ENCODE measurements at regions not wholly inside any gene's neighbourhood (a gene's known extent, or its start where the extent isn't known, plus 50 kb on each side); places are given as distances from the start of the nearest gene placed in this dataset.
A peak's percentile ranks its signal among the peaks of the same experiment; 100 is the strongest.

DNA sequence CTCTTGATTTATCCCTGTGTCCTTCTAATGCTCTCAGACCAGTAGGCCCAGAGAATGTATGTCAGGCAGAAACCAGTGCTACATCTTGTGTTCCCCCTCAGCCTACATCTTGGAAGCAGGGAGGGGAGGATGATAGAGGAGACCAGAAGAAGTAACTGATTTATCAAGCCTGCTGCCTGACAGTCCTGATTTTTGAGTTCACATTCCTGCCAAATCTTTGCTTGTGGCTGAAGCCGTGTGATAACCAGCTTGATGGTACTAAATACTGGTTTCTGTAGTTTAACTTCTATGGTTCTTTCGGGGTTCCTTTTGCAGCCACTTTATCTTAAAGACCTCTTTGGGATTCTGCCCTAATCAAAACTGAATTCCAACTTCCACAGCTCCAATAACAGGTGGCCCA, 59.7 kb upstream of the WDR26 start:
- Histone ChIP-seq H3K27me3 (replicated peaks in 1 of 7) (no peaks in the 10 kb centered on the region), H3K9me3 (peaks cover 0 to 7% (median 3%) of the 10 kb centered on the region in 8 donors), H3K27ac (no peak overlapping the region), H3K36me3 (no peaks in the 10 kb centered on the region), H3K4me1 (peaks cover 9 to 25% (median 20%) of the 10 kb centered on the region in 6 donors), H3K4me3 (no peak overlapping the region)
- WGBS, 5 donors: 89 to 97% (median 93%) methylated on average over 2 of the region's 2 CpGs
- intact Hi-C loops (cut with DNase I; ENCODE audit: low total_unique reads): no loop called here
- TF ChIP-seq, protein P1, sequence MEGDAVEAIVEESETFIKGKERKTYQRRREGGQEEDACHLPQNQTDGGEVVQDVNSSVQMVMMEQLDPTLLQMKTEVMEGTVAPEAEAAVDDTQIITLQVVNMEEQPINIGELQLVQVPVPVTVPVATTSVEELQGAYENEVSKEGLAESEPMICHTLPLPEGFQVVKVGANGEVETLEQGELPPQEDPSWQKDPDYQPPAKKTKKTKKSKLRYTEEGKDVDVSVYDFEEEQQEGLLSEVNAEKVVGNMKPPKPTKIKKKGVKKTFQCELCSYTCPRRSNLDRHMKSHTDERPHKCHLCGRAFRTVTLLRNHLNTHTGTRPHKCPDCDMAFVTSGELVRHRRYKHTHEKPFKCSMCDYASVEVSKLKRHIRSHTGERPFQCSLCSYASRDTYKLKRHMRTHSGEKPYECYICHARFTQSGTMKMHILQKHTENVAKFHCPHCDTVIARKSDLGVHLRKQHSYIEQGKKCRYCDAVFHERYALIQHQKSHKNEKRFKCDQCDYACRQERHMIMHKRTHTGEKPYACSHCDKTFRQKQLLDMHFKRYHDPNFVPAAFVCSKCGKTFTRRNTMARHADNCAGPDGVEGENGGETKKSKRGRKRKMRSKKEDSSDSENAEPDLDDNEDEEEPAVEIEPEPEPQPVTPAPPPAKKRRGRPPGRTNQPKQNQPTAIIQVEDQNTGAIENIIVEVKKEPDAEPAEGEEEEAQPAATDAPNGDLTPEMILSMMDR (IDR thresholded peaks at IDR 0.05 in 8 of 11, conservative IDR thresholded peaks at IDR 0.05 in 3 of 11): no peak
- TF ChIP-seq POLR2A (IDR thresholded peaks at IDR 0.05) (no peak), POLR2AphosphoS5 (IDR thresholded peaks at IDR 0.05) (no peak)
- no peak for DNase-seq

DNA sequence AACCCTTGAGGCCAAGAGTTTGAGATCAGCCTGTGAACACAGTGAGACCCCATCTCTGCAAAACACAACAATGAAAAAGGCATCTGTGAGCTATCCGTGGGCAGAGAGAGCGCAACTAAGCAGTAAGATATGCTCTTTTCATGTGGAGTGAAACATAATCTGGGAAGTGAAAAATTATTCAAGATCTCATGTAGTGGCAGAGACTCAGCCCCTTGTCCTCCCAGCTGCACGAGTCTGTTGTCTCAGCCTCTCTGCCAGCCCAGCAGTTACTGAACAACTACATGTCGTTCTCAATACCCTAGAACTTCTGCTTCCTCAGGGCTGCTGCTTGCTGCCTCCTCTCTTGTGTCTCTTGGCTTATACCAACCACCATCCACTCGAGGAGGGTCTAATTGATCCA, 61.3 kb upstream of the WDR26 start:
- DNase-seq: no peak
- no peaks in the 10 kb centered on the region for H3K27me3 ChIP-seq (replicated peaks in 1 of 7)
- 82 to 92% (median 85%) methylated on average over 5 of the region's 5 CpGs for WGBS, 5 donors
- peaks cover 0 to 7% (median 3%) of the 10 kb centered on the region in 8 donors for H3K9me3 ChIP-seq
- no peak overlapping the region for H3K4me3 ChIP-seq
- TF ChIP-seq, protein P1 (IDR thresholded peaks at IDR 0.05 in 8 of 11, conservative IDR thresholded peaks at IDR 0.05 in 3 of 11): no peak
- no peak for TF ChIP-seq POLR2AphosphoS5 (IDR thresholded peaks at IDR 0.05)
- no peak for TF ChIP-seq POLR2A (IDR thresholded peaks at IDR 0.05)
- peaks cover 9 to 26% (median 20%) of the 10 kb centered on the region in 6 donors for H3K4me1 ChIP-seq
- intact Hi-C loops (cut with DNase I; ENCODE audit: low total_unique reads): no loop called here
- H3K27ac ChIP-seq: no peak overlapping the region
- no peaks in the 10 kb centered on the region for H3K36me3 ChIP-seq

DNA sequence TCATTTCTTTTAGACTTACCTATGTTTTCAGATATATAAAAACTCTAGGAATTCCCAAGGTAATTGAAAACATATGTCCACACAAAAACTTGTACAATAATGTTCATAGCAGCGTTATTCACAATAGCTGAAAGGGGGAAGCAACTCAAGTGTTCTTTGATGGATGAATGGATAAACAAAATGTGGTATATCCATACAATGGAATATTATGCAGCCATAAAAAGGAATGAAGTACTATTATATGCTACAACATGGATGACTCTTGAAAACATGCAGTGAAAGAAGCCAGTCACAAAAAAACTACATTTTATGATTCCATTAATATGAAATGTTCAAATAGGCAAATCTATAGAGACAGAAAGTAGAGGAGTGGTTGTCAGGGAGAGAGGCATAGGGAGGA, 62.2 kb upstream of the WDR26 start:
- H3K4me3 ChIP-seq: no peak overlapping the region
- H3K9me3 ChIP-seq: peaks cover 0 to 7% (median 3%) of the 10 kb centered on the region in 8 donors
- peaks cover 9 to 26% (median 20%) of the 10 kb centered on the region in 6 donors for H3K4me1 ChIP-seq
- no peaks in the 10 kb centered on the region for H3K27me3 ChIP-seq (replicated peaks in 1 of 7)
- intact Hi-C loops (cut with DNase I; ENCODE audit: low total_unique reads): no loop called here
- no peaks in the 10 kb centered on the region for H3K36me3 ChIP-seq
- peak overlapping the region in 2 of 8 donors; percentile 81 for H3K27ac ChIP-seq
- 92 to 100% (median 98%) methylated on average over 1 of the region's 1 CpG for WGBS, 5 donors
- DNase-seq: no peak
- TF ChIP-seq, protein P1 (IDR thresholded peaks at IDR 0.05 in 8 of 11, conservative IDR thresholded peaks at IDR 0.05 in 3 of 11): no peak
- TF ChIP-seq POLR2A (IDR thresholded peaks at IDR 0.05): no peak
- TF ChIP-seq POLR2AphosphoS5 (IDR thresholded peaks at IDR 0.05): no peak

DNA sequence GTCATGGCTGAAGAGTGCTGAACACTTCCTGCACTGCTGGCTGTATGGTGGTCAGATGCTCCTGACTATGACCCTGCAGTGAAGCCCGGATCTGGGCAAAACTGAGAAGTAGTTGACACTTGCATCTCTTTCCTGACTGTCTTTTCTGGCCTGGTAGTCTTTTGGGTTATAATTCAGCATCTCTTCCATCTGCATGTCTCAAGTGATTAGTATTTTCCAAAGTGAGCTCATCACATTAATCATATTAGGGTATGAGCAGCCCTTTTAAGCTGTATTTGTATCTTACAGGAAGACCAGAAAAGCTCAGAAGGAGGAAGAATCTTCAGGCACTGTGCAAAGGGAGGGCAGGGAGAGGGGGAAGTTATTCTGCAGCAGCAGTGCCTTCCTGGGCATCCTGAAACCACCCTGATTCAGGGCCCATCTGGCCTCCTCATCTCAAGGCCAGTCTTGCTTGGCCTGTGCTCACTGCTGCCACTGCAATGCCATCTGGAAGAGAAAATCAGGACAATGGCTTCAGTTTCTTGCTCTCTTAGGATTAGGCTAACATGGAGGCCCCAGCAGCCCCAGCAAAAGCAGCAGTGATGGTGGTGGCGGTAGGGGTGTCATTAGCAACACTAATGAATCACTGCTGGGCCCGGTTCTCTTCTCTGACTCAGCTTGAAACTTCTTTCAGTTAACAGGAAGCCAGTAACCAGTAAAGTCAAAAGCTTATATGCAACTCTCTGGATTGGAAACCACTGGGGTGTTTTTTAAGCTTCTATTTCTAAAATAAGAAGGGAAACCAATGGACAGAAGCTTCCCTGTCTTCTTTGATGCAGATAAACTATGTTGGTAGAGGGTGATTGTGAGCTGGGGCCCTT, 63.3 kb upstream of the WDR26 start:
- WGBS, 5 donors: 8 to 17% (median 12%) methylated on average over 3 of the region's 3 CpGs

More for the DNA sequence above, 63.3 kb upstream of the WDR26 start:
- no peak for TF ChIP-seq POLR2A (IDR thresholded peaks at IDR 0.05)
- TF ChIP-seq, protein P1 (IDR thresholded peaks at IDR 0.05 in 8 of 11, conservative IDR thresholded peaks at IDR 0.05 in 3 of 11): no peak
- TF ChIP-seq POLR2AphosphoS5 (IDR thresholded peaks at IDR 0.05): no peak
- no peak for DNase-seq
- H3K4me1 ChIP-seq: peaks cover 13 to 35% (median 27%) of the 10 kb centered on the region in 6 donors
- H3K4me3 ChIP-seq: no peak overlapping the region
- H3K9me3 ChIP-seq: peaks cover 0 to 7% (median 3%) of the 10 kb centered on the region in 8 donors
- no peaks in the 10 kb centered on the region for H3K27me3 ChIP-seq (replicated peaks in 1 of 7)
- H3K36me3 ChIP-seq: no peaks in the 10 kb centered on the region
- peak overlapping the region; percentile 42 to 81 (median 58) for H3K27ac ChIP-seq
- intact Hi-C loops (cut with DNase I; ENCODE audit: low total_unique reads): no loop called here

Measured in spleen (tissue), 11 donors.